Epithelial cell of proximal tubule (primary cell): ENCODE measurements at regions not wholly inside any gene's neighbourhood (a gene's known extent, or its start where the extent isn't known, plus 50 kb on each side); places are given as distances from the start of the nearest gene placed in this dataset.

Experiments
- DNase-seq: peaks from one replicate; pipeline ENCODE4 v3.0.0-alpha.2; 2011; ENCODE audit warnings: low read depth
- H3K4me3 ChIP-seq: 2 replicates; pipeline ENCODE4 v1.5.1; 2011; ENCODE audit warnings: low read depth, mild to moderate bottlenecking, low read length
- CTCF ChIP-seq: conservative IDR thresholded peaks from 2 replicates; pipeline ENCODE4 v1.5.1; 2012; ENCODE audit warnings: low read depth, mild to moderate bottlenecking, low read length

GRCh38 chr4:135605076-135605475 is 1403.5 kb upstream of the PABPC4L start:
- no peak for TF ChIP-seq CTCF
- DNase-seq = no peak
- no peak overlapping the region for H3K4me3 ChIP-seq

GRCh38 chr4:135604531-135604930 is 1402.9 kb upstream of the PABPC4L start:
- no peak for TF ChIP-seq CTCF
- H3K4me3 ChIP-seq = no peak overlapping the region
- DNase-seq = no peak

GRCh38 chr4:135601351-135601750 is 1399.8 kb upstream of the PABPC4L start:
- no peak for TF ChIP-seq CTCF
- no peak overlapping the region for H3K4me3 ChIP-seq
- DNase-seq = no peak

- no peak for TF ChIP-seq CTCF
- no peak overlapping the region for H3K4me3 ChIP-seq
- no peak for DNase-seq
Observed at GRCh38 chr4:135598151-135598550, 1396.6 kb upstream of the PABPC4L start.

GRCh38 chr4:135594521-135594920 is 1392.9 kb upstream of the PABPC4L start:
- DNase-seq = no peak
- no peak overlapping the region for H3K4me3 ChIP-seq
- no peak for TF ChIP-seq CTCF

GRCh38 chr4:135575041-135575440 is 1373.5 kb upstream of the PABPC4L start:
- TF ChIP-seq CTCF = no peak
- no peak overlapping the region for H3K4me3 ChIP-seq
- DNase-seq = no peak

GRCh38 chr4:135573251-135573650 is 1371.7 kb upstream of the PABPC4L start:
- no peak overlapping the region for H3K4me3 ChIP-seq
- no peak for TF ChIP-seq CTCF
- DNase-seq = no peak
